ENCODE measurements at regions not wholly inside any gene's neighbourhood (a gene's known extent, or its start where the extent isn't known, plus 50 kb on each side); places are given as distances from the start of the nearest gene placed in this dataset.

DNA sequence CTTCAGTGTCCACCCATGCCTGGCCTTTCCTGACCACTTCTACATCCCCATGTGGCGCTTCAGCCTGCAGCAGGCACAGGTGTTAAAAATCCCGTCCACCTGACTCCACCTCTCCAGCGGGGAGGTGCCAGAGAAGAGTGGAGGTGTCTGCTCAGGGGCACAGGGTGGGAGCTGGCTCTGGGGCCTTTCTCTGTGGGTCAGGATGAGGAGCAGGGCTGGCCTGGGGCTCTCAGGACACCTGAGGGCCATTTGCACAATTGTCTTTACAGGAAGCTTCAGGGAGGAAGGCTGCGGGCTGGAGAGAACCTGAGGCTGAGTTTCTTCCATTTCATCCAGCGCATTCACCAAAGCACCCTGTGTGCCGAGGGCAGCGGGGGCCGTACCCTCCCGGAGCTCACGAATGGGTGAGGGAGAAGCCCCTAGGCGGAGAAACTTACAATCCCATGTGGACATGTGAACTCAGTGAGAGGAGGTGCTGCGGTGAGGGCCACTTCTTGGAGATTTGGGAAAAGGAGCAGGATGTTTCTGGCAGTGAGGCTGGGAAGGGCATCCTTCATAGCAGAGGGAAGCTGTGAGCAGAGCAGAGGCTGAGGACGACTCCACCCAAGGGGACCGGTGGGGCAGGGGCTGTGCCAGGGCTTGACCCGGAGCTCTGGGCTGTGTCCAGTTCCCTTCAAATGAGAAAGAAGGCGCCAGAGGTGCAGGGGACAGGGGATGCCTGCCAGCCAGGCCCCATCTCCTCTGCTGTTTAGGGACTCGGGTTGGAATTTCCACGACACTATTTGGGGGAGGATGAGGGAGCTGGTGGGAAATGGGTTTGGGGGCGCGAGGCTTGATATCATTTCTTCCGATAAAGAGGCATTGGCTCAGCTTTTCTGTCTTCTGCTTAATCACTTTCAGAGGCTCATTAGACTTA, 155.2 kb upstream of the MYCN start:
- no peak for DNase-seq (ENCODE audit: extremely low read depth in 1 of 11, low read depth in 9 of 11, low spot score in 4 of 11)

GRCh38 chr2:15786003-15786654, 154.2 kb upstream of the MYCN start:
- no peak for DNase-seq (ENCODE audit: extremely low read depth in 1 of 11, low read depth in 9 of 11, low spot score in 4 of 11)

DNA sequence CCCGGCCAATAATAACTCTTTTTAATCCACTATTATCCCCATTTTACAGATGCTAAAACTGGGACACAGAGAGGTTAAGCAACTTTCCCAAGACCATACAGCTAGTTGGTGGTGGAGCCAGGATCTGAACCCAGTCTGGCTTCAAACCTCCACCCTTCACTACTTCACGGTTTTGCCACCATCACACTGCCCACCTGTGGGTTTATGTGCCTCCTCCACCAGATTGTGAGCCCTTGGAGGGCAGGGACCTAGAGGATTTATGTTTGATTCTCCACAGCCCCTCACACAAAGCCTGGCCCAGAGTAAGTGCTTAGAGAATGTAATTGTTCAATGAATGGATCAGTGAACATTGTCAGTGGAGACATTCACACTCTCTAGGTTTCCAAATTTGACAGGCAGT, 153.4 kb upstream of the MYCN start:
- DNase-seq (ENCODE audit: extremely low read depth in 1 of 11, low read depth in 9 of 11, low spot score in 4 of 11): no peak

DNA sequence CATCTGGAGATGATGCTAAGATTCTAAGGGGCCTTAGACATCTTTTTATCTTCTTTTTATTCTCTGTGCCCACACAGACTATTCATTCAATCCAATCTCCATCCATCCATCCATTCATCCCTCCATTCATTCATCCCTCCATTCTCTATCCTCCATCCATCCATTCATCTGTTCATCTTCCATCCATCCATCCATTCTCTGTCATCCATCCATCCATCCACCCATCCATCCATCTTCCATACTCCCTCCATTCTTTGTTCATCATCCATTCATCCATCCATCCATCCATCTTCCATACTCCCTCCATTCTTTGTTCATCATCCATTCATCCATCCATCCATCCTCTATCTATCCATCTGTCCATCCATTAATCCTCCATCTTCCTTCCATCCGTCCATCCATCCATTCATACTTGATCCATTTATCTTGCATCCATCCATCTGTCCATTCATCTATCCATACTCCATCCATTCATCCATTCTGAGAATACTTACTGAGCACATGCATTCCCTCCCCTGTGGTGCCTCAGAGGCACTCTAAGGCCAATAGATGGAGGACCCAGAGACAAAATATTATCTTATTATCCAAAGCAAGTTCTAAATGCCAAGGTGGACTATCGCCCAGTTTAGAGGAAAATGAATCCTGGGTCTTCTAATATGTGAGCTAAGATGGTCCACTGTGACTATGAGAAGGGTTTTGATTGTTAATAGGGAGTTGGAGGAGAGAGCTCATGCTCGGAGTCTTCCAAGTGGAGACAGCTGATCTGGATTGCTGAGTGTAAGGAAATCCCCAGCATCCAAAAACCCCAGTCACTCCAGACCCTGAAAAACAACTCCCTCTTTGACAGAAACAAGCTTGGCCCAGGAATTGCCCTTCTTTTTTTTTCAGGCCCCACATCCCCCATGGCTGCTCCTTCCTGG, 152.6 kb upstream of the MYCN start:
- DNase-seq (ENCODE audit: extremely low read depth in 1 of 11, low read depth in 9 of 11, low spot score in 4 of 11): no peak

GRCh38 chr2:15788455-15788829, 151.9 kb upstream of the MYCN start:
- no peak for DNase-seq (ENCODE audit: extremely low read depth in 1 of 11, low read depth in 9 of 11, low spot score in 4 of 11)

DNA sequence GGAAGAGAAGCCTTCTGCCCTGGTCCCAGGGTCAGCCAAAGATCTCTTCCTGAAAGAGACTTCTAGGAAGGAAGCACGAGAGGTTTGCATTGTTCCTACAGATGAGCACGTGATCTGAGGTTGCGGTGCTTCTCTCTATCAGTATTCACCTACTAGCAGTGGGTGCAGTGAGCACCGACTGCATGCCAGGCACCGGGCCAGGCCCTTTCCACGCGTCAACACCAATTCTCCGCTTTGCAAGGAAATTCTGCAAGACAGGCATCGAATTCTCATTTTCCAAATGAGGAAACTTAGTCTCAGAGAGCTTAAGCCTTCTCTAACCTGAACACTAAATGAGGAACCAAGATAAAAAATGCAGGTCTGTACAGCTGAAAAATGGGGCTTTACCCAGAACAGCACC, 151.5 kb upstream of the MYCN start:
- no peak for DNase-seq (ENCODE audit: extremely low read depth in 1 of 11, low read depth in 9 of 11, low spot score in 4 of 11)

DNA sequence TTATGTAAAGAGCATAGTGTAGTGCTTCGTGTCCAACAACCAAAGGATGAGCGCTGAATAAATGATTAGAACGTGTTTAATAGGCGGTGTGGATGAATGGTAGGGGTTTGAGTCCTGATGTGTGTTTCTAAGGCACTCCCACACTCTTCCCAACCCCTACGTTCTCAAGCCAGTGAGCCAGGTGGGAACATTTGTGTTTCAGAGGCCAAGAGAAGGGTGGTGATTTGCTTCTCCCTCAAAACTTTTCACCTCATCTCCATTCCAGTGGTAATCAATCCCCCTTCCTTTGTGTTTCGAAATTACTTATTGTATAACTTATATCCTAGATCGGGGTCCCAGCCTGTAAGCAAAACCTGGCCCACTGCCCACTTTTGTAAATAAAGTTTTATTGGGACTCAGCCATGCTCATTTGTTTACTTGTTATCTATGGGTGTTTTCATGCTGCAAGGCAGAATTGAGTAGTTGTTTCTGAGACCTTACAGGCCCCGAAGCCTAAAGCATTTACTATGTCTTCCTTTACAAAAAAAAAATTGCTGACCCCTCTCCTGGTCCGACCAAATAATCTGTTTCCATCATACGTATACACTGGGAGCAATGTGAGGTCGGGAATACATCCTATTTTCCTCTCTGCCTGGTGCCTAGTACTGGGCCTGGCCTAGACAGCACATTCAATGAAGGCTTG, 150.8 kb upstream of the MYCN start:
- DNase-seq (ENCODE audit: extremely low read depth in 1 of 11, low read depth in 9 of 11, low spot score in 4 of 11): no peak

- DNase-seq (ENCODE audit: extremely low read depth in 1 of 11, low read depth in 9 of 11, low spot score in 4 of 11): no peak
Observed at GRCh38 chr2:15790326-15790725, 150.0 kb upstream of the MYCN start.

DNA sequence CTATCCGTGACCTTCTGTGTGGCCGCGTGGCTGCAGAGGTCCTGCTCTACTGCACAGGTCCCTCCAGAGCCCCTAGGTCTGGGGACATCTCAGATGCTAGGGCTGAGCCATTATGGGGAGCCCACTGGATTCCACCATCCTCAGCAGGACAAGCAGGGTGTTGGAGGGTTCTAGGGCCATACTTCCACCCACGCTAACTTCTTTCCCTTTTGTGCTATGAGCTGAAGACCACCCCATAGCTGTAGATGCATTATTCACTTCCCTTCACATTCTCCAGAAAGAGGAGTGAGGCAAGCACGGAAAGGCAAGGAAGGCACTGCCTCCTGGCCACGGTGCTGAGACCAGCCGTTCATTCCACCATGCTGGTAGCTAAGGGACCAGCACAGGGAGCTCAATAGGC, 149.5 kb upstream of the MYCN start:
- no peak for DNase-seq (ENCODE audit: extremely low read depth in 1 of 11, low read depth in 9 of 11, low spot score in 4 of 11)

DNA sequence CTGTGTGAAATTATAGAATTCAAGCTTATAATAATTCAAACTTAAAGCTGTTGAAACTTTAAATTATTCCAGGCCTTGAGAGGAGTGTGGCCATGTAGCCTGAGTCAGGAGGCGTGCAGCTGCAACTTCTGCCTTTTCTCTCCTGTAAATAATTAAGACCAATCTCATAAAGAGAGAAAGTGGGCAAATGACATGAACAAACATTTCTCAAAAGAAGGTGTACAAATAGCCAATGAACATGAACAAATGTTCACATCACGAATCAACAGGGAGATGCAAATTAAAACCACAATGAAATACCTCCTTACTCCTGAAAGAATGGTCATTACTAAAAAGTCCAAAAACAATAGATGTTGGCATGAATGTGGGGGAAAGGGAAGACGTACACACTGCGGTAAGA, 149.1 kb upstream of the MYCN start:
- no peak for DNase-seq (ENCODE audit: extremely low read depth in 1 of 11, low read depth in 9 of 11, low spot score in 4 of 11)

DNA sequence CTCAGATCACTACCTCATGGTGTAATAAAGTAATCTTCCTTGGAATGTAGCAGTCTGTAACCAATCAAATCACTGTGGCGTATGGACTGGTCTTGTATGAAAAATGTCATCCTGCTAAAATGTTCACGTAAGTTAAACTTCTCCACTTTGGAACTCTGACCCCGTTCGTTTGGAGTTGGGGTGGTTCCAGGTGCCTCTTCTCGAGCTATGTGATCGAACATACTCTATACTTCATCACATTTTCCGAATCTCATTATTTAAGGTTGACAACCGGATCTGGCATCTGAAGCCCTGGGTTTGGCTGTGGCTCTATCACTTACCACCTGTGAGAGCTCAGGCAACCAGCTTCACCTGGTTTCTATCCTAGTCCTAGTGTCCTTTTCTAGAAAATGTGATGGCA, 148.0 kb upstream of the MYCN start:
- no peak for DNase-seq (ENCODE audit: extremely low read depth in 1 of 11, low read depth in 9 of 11, low spot score in 4 of 11)

DNA sequence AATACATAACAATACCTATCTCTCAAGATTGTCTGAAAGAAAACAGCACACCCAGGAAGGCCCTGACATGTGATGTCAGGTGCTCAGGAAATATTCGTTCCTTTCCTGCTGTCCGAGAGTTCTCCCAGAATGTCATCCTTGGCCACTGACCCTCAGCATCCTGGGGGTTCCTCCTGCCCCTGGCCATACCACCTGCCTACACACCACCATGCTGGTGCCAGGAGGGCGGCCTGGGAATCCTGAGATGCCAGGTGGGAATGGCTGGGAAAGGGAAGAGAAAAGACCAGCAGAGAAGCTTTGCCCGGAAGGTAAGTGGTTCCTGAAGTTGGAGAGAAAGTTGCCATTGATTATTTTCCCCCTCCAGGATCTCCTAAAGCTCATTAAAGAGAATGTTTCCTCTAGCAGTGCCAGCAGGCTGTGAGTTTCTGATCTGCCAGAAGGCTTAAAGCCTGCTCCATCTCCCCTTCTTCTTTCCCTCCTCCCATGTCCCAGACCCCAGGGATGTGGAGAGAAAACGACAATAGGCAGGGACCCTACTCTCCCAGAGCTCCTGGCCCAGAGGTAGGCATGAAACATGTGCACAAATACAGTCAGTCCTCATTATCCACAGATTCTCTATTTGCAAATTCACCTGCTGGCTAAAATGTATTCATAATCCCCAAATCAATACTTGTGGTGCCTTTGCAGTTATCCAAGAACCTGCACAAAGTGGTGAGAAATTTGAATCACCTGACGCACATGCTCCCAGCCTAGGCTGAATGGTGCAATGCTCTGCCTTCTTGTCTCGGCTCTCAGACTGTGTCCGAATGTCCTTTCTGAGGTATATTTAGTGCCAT, 147.1 kb upstream of the MYCN start:
- no peak for DNase-seq (ENCODE audit: extremely low read depth in 1 of 11, low read depth in 9 of 11, low spot score in 4 of 11)

DNA sequence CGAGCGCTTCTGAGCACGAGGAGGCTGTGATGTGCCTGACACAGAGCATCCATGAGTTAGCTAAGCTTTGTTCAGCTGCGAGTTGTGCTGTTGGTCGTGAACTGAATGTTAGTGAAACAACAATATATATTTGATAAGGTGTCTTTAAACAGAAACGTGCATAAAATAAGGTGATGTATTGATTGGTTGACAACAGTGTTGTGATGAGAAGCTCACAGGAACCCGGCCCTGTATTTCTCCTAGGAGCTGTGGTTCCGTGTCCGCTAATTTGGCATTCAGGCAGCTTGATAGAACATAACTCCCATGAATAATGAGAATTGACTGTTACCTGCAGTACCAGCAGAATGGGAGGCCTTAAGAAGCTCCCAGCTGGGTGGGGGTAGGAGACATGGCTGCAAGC, 146.4 kb upstream of the MYCN start:
- DNase-seq (ENCODE audit: extremely low read depth in 1 of 11, low read depth in 9 of 11, low spot score in 4 of 11): no peak

GRCh38 chr2:15794608-15795134, 145.7 kb upstream of the MYCN start:
- DNase-seq (ENCODE audit: extremely low read depth in 1 of 11, low read depth in 9 of 11, low spot score in 4 of 11): no peak

DNA sequence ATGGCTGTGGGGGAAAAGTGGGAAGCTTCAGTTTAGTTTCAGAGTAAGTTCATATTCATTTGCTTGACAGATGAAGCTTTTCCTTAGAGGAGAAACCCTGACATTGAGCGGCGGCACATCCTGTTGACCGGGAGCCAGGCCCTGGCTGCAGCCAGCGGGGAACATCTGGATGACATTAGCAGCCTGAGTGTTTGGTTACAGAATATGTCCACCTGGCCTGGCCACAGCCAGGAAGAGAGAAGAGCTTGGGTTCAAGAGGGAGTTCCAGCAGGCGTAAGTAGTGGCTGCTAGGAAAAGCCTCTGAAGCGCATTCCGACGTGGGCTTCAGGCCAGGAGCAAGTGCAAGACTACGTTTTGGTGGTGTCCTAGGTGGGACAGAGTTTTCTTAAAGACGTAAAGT, 144.9 kb upstream of the MYCN start:
- no peak for DNase-seq (ENCODE audit: extremely low read depth in 1 of 11, low read depth in 9 of 11, low spot score in 4 of 11)

DNA sequence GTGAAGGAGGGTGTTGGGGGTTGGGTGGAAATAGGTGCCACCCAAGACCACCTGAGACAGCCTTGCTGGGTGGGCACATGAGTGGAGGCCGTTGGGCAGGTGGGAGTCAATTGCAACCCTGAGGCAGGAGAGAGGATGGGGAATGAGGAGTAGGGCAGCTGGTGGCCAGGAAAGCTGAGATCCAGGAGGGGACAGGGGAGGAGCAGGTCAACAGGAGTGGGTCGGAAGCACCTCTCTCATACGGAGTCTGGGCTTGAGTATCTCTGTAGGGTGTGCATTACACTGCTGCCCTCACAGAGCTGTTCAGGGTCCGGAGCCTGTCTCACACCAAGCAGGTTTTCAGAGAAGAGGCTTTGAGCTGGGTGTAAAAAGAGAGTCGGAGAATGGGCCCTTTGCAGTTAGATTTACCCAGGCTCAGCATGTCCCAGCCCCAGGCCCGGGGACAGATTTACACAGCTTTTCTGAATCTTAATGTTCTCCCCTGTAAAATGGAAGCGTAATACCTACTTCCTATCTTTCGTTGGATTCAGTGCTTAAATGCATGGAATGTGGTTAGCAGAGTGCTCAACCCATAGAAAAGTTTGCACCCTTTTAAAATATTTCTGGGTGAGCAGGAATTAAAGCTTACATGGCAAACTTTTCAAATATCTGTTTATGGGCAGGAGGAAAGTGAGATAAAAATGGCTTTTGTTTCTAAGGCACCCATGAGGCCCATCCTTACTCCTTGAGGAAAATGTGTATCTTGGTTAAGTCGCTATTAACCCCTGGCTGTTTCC, 144.0 kb upstream of the MYCN start:
- DNase-seq (ENCODE audit: extremely low read depth in 1 of 11, low read depth in 9 of 11, low spot score in 4 of 11): no peak

DNA sequence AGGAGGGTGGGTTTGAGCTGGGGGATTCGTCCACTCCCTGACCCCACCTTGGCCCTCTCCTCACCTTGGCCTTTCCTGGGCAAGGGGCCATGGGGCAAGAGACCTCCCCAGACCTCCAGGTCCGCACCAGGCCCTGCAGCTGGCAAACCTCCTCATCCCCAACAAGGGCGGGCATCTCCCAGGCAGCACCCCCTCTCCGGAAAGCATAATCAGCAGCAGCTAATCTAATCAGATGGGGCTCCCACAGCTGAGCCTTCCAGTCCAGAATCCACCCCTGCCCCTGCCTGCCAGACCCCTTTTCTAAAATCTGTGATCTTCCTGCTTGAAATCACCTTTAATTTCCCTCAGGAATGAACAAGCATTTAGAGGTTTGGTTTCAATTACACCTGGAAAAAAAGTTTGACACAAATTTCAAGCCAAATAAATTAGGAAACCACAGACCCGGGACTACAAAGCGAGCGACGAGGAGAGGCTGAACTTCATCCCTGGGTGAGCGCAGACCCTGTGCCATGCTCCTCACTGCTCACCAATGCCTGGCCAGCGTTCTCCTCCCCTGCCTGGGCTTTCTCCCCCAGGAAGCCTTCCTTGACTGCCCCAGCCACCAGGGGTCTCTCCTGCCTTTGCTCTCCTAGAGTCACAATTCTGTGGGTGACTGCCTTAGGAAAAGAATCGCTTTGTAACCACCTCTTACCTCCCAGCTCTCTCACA, 143.0 kb upstream of the MYCN start:
- no peak for DNase-seq (ENCODE audit: extremely low read depth in 1 of 11, low read depth in 9 of 11, low spot score in 4 of 11)

All from renal cortex interstitium (tissue), 11 donors.